ENCODE measurements at regions not wholly inside any gene's neighbourhood (a gene's known extent, or its start where the extent isn't known, plus 50 kb on each side); places are given as distances from the start of the nearest gene placed in this dataset.

DNA sequence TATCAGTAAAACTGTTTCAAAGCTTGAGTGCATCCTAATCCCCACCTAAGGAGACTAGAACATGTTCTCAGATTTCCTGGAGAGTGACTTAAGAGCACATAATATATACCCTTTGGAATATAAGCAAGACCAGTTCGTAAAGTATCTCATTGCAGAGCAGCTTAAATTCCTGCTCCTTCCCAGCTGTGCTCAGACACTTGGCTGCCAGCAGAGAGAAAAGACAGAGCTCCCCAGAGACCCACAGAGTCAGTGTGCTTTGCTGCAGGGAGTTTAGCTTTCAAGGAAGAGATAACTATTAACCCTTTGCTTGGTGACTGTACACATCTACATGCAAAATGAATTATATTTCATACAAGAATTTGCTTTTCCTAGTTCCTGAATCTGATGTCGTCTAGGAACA lies 338.1 kb upstream of the ARHGEF26 start:
- no peak for TF ChIP-seq POLR2A (IDR thresholded peaks at IDR 0.05; ENCODE audit: low read length)
- TF ChIP-seq GATA1 (IDR thresholded peaks at IDR 0.05; ENCODE audit: low read depth, low read length): no peak
